ENCODE measurements at regions not wholly inside any gene's neighbourhood (a gene's known extent, or its start where the extent isn't known, plus 50 kb on each side); places are given as distances from the start of the nearest gene placed in this dataset.

GRCh38 chr16:11411059-11411550 lies 65.8 kb downstream of the RMI2 start:
- H3K4me3 ChIP-seq (replicated peaks in 1 of 2; ENCODE audit: low read depth in 2 of 2, low read length in 2 of 2), result no peak overlapping the region
- DNase-seq (ENCODE audit: low read depth in 2 of 2), result no peak
- no peak for TF ChIP-seq CTCF (IDR thresholded peaks at IDR 0.05; ENCODE audit: low read depth, low read length)

- H3K4me3 ChIP-seq (replicated peaks in 1 of 2; ENCODE audit: low read depth in 2 of 2, low read length in 2 of 2), result no peak overlapping the region
- no peak for TF ChIP-seq CTCF (IDR thresholded peaks at IDR 0.05; ENCODE audit: low read depth, low read length)
- no peak for DNase-seq (ENCODE audit: low read depth in 2 of 2)
These were observed 67.1 kb downstream of the RMI2 start for GRCh38 chr16:11412175-11412904.

GRCh38 chr16:11412965-11413887 lies 68.0 kb downstream of the RMI2 start:
- DNase-seq (ENCODE audit: low read depth in 2 of 2), result no peak
- no peak overlapping the region for H3K4me3 ChIP-seq (replicated peaks in 1 of 2; ENCODE audit: low read depth in 2 of 2, low read length in 2 of 2)
- TF ChIP-seq CTCF (IDR thresholded peaks at IDR 0.05; ENCODE audit: low read depth, low read length), result no peak

- no peak for DNase-seq (ENCODE audit: low read depth in 2 of 2)
- TF ChIP-seq CTCF (IDR thresholded peaks at IDR 0.05; ENCODE audit: low read depth, low read length), result no peak
These were observed 68.8 kb downstream of the RMI2 start for GRCh38 chr16:11413907-11414595.

DNA sequence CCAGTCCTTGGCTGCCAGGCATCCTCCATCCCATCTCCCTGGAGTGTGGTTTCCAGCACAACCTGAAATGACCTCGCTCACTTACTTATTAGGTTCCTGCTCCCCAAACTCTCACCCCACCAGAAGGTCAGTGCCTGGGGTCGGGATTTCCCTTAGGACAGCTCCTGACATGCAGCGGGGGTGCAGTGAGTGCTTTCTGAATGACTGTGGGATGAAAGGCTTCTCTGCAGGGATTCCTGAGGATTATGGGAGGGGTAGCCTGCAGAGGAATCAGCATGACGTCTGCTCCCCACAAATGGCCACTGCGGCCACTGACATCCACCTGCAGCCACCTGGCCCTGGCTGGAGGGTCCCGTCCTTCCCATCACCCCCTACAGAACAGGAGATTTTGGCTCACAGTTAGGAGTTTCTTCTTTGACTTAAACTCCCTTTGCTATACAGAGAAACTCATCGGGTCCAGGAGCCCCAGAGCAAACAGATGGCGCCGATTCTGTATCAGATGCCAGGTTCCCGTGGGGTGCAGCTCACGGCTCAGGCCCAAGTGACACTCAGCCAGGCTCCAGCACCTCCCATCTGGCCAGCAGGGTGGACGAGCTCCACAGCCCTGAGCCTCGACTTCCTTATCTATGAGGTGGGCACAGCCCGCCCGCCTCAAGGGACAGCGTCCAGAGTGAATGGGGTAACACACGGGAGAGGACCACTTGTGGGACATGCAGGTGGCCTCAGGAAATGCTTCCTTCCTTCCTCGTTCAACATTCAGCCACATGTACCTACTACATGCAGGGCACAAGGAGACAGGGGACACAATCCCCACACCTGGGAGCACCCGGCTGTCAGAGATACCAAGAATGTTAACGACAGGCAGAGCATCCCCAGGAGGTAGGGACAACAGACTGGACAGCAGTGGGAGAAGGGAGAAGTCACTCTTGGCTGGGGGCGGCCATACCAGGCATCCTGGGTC lies 69.8 kb downstream of the RMI2 start:
- no peak overlapping the region for H3K4me3 ChIP-seq (replicated peaks in 1 of 2; ENCODE audit: low read depth in 2 of 2, low read length in 2 of 2)
- TF ChIP-seq CTCF (IDR thresholded peaks at IDR 0.05; ENCODE audit: low read depth, low read length), result no peak
- no peak for DNase-seq (ENCODE audit: low read depth in 2 of 2)

More at GRCh38 chr16:11413907-11414595, 68.8 kb downstream of the RMI2 start:
- no peak overlapping the region for H3K4me3 ChIP-seq (replicated peaks in 1 of 2; ENCODE audit: low read depth in 2 of 2, low read length in 2 of 2)

Measured in cardiac fibroblast (primary cell).